Epithelial cell of proximal tubule (primary cell): ENCODE measurements at regions not wholly inside any gene's neighbourhood (a gene's known extent, or its start where the extent isn't known, plus 50 kb on each side); places are given as distances from the start of the nearest gene placed in this dataset.

ENCODE experiments used
- DNase-seq: peaks from one replicate; pipeline ENCODE4 v3.0.0-alpha.2; 2011; ENCODE audit warnings: low read depth
- H3K4me3 ChIP-seq: 2 replicates; pipeline ENCODE4 v1.5.1; 2011; ENCODE audit warnings: low read depth, mild to moderate bottlenecking, low read length
- TF ChIP-seq, protein P1 (sequence below): conservative IDR thresholded peaks from 2 replicates; pipeline ENCODE4 v1.5.1; 2012; ENCODE audit warnings: low read depth, mild to moderate bottlenecking, low read length

GRCh38 chr14:43014338-43014737 is 1407.7 kb downstream of the LRFN5 start:
- TF ChIP-seq, protein P1, sequence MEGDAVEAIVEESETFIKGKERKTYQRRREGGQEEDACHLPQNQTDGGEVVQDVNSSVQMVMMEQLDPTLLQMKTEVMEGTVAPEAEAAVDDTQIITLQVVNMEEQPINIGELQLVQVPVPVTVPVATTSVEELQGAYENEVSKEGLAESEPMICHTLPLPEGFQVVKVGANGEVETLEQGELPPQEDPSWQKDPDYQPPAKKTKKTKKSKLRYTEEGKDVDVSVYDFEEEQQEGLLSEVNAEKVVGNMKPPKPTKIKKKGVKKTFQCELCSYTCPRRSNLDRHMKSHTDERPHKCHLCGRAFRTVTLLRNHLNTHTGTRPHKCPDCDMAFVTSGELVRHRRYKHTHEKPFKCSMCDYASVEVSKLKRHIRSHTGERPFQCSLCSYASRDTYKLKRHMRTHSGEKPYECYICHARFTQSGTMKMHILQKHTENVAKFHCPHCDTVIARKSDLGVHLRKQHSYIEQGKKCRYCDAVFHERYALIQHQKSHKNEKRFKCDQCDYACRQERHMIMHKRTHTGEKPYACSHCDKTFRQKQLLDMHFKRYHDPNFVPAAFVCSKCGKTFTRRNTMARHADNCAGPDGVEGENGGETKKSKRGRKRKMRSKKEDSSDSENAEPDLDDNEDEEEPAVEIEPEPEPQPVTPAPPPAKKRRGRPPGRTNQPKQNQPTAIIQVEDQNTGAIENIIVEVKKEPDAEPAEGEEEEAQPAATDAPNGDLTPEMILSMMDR, result no peak
- H3K4me3 ChIP-seq, result no peak overlapping the region
- no peak for DNase-seq

- DNase-seq, result no peak
- TF ChIP-seq, protein P1, result no peak
- H3K4me3 ChIP-seq, result no peak overlapping the region
Measured at GRCh38 chr14:43012817-43013216, 1406.1 kb downstream of the LRFN5 start.

- no peak overlapping the region for H3K4me3 ChIP-seq
- TF ChIP-seq, protein P1, result peak; percentile 51
- DNase-seq, result no peak
Measured at GRCh38 chr14:43005807-43006206, 1399.1 kb downstream of the LRFN5 start.

- no peak overlapping the region for H3K4me3 ChIP-seq
- DNase-seq, result no peak
- TF ChIP-seq, protein P1, result no peak
Measured at GRCh38 chr14:43003845-43004244, 1397.2 kb downstream of the LRFN5 start.

GRCh38 chr14:43001731-43002130 is 1395.1 kb downstream of the LRFN5 start:
- TF ChIP-seq, protein P1, result no peak
- H3K4me3 ChIP-seq, result no peak overlapping the region
- no peak for DNase-seq

- H3K4me3 ChIP-seq, result no peak overlapping the region
- no peak for DNase-seq
- TF ChIP-seq, protein P1, result no peak
Measured at GRCh38 chr14:42994051-42994736, 1387.5 kb downstream of the LRFN5 start.

- DNase-seq, result no peak
- TF ChIP-seq, protein P1, result no peak
- H3K4me3 ChIP-seq, result no peak overlapping the region
Measured at GRCh38 chr14:42992930-42993329, 1386.3 kb downstream of the LRFN5 start.
